Jurkat, Clone E6-1 (cell line): ENCODE measurements at regions not wholly inside any gene's neighbourhood (a gene's known extent, or its start where the extent isn't known, plus 50 kb on each side); places are given as distances from the start of the nearest gene placed in this dataset.
"Not testable (repeated sequence)": the region's sequence is repeated elsewhere in the genome, so short reads cannot be mapped to it uniquely, and the experiment has no call there.

ENCODE experiments used
- DNase-seq: peaks from one replicate; pipeline ENCODE4 v3.0.0-alpha.2; 2011; ENCODE audit warnings: low read depth, low spot score
- H3K4me3 ChIP-seq: 2 replicates; pipeline ENCODE4 v1.5.1; 2011; ENCODE audit warnings: mild to moderate bottlenecking, low read length, control low read depth, moderate library complexity

- DNase-seq, result no peak
- H3K4me3 ChIP-seq, result no peak overlapping the region
Measured at GRCh38 chr21:15436031-15436430, 293.8 kb upstream of the USP25 start.

- no peak for DNase-seq
- no peak overlapping the region for H3K4me3 ChIP-seq
Measured at GRCh38 chr21:15437883-15438282, 291.9 kb upstream of the USP25 start.

GRCh38 chr21:15439726-15440125 is 290.1 kb upstream of the USP25 start:
- DNase-seq, result no peak
- H3K4me3 ChIP-seq, result no peak overlapping the region

GRCh38 chr21:15441060-15441493 is 288.7 kb upstream of the USP25 start:
- DNase-seq, result no peak
- H3K4me3 ChIP-seq, result no peak overlapping the region

- DNase-seq, result no peak
Measured at GRCh38 chr21:15441992-15442391, 287.8 kb upstream of the USP25 start.

DNA sequence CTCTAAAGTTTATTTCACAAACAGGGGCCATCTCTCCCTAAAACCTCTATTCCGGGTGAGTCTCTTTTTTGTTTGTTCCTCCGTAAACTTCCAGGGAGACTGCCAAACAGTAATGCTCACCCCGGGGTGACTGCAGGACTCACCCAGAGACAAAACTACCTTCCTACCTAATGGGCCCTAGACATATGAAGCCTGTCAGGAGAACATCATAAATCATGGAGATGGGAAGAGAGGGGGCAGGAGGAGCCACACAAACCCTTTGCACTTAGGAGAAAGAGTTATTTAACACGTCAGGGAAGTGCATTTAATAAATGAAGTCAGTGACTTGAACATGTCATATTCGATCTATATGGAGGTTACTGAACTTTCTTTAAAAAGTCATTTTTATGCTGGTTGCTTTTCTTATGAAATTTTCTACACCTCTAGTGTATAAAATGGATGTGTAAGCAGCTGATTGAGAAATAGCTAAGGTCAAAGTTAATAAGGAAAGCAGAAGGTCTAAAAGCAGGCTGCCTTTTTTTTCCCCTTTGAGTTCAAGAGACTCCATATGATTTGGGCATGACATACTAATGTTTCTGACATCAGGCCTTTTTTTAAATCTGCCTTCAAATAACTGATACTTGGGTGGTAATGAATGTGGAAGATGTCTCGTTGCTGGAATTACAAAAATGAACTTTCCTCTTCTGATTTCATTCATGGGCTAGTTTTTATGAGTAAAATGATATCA is 286.9 kb upstream of the USP25 start:
- no peak overlapping the region for H3K4me3 ChIP-seq
- no peak for DNase-seq

More at GRCh38 chr21:15441992-15442391, 287.8 kb upstream of the USP25 start:
- no peak overlapping the region for H3K4me3 ChIP-seq

- DNase-seq, result no peak
- no peak overlapping the region for H3K4me3 ChIP-seq
Measured at GRCh38 chr21:15443740-15444117, 286.1 kb upstream of the USP25 start.

- DNase-seq, result no peak
- H3K4me3 ChIP-seq, result no peak overlapping the region
Measured at GRCh38 chr21:15444118-15444960, 285.4 kb upstream of the USP25 start.

DNA sequence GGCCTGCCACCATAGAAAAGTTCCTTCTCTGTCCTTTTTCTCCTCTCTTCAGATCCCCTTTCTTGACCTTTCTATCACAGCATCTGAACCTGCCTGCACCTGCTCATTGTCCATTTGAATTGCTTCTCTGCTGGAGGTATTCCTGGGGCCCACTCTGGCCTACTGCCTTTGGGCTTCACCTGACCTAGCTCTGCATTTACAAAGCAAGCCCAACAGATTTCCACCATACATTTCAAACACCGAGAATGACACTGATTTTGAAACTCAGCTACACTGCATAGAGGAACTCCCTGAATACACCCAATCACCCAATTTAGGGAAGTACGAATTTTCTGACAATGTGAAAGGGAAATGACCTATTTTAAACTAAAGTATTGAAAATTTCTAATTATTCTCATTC is 284.5 kb upstream of the USP25 start:
- no peak for DNase-seq
- H3K4me3 ChIP-seq, result no peak overlapping the region

DNA sequence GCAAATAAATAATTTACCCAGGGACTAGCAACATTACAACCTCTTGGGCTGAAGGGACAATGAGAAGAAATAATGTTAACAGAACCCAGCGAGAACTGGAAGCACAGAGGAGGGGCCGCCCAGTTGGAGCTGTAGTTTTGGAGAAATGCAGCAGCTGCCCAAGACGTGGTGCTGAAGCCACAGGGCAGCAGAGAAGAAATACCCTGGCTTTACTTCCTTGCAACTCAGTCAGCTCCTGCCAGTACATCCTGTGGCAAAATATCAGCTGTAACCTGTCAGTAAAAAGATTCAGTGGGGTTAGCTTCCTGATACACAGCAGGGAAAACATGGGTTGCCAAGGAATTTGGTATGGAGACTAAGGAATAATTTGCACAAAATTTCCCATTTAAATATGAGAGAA is 283.6 kb upstream of the USP25 start:
- H3K4me3 ChIP-seq, result no peak overlapping the region
- DNase-seq, result no peak

GRCh38 chr21:15449556-15449955 is 280.2 kb upstream of the USP25 start:
- no peak for DNase-seq
- H3K4me3 ChIP-seq, result no peak overlapping the region

- no peak for DNase-seq
- H3K4me3 ChIP-seq, result no peak overlapping the region
Measured at GRCh38 chr21:15453261-15453660, 276.5 kb upstream of the USP25 start.

GRCh38 chr21:15453785-15454184 is 276.0 kb upstream of the USP25 start:
- not testable (repeated sequence) for H3K4me3 ChIP-seq, DNase-seq

DNA sequence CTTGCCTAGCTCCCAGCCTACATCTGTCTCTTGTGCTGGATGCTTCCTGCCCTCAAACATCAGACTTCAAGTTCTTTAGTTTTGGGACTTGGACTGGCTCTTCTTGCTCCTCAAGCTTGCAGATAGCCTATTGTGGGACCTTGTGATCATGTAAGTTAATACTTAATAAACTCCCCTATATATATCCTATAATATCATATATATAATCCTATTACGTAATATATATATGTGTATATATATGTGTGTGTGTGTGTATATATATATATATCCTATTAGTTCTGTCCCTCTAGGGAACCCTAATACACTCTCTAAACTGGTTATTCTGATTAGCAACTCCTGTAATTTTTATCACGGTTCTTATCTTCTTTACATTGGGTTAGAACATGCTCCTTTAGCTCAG is 274.9 kb upstream of the USP25 start:
- DNase-seq, H3K4me3 ChIP-seq: not testable (repeated sequence)

DNA sequence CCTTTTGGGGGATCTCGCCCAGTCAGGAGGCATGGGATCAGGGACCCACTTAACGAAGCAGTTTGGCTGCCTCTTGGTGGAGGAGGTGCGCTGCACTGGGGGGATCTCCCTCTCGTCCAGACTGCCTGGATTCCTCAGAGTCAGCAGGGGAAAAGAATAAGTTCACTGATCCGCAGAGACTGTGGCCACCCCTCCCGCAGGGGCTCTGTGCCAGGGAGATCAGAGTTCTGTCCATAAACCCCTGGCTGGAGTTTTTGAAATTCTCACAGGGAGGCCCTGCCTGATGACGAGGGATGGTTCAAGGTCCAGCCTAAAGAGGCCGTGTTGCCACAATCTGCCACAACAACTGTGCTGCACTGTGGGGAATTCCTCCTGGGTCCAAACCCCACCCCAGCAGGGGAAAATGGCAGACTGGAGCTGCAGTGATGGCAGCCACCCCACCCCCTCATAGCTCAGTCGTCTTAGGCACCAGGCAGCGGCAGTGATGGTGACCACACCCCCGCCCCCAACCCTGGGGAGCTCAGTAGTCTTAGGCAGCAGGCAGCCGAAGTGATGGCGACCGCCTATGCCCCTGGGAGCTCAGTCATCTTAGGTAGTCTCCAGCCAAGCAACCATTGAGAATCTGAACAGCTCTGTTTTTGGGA is 273.8 kb upstream of the USP25 start:
- no peak for DNase-seq
- no peak overlapping the region for H3K4me3 ChIP-seq

GRCh38 chr21:15457965-15458364 is 271.8 kb upstream of the USP25 start:
- no peak for DNase-seq
- H3K4me3 ChIP-seq, result no peak overlapping the region

DNA sequence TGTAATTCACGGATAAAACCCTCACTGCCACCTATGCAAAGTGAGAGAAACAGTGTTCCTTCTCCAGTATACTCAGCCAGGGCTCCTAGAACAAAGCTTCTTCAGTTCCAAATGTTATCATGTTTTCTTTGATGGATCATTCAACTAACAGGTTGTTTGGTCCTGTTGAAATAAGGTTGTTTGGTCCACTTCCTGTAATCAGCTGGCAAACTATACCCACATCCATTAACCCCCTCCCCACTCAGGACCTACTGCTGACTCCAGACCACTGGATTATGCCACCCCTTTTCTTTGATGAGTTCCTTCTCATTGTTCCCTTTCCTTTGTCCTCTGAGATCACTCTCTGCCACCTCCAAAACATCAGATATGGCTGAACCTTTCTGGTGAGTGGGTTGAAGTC is 267.7 kb upstream of the USP25 start:
- no peak overlapping the region for H3K4me3 ChIP-seq

GRCh38 chr21:15466329-15466728 is 263.5 kb upstream of the USP25 start:
- no peak overlapping the region for H3K4me3 ChIP-seq

More for the DNA sequence above, 267.7 kb upstream of the USP25 start:
- no peak for DNase-seq

DNA sequence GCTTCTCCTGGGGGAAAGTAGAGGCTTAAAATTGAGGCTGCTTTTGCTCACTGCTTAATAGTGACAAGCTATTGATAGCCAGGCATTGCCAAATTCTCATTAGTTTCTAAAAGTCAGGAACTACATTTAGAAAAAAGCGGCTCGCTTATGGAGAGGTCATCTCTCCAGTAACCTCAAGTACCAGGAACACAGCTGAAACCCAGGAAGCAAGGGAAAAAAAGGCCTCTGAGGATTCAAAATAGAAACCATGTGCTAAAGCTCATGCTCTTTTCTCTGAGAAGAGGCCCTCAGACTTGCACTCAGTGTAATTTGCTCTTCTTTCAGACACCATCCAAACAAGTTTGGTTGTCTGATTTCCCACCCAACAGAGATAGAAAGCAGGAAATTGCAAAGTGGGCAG is 261.4 kb upstream of the USP25 start:
- H3K4me3 ChIP-seq, result no peak overlapping the region
- DNase-seq, result no peak

More at GRCh38 chr21:15466329-15466728, 263.5 kb upstream of the USP25 start:
- no peak for DNase-seq
